ENCODE measurements at regions not wholly inside any gene's neighbourhood (a gene's known extent, or its start where the extent isn't known, plus 50 kb on each side); places are given as distances from the start of the nearest gene placed in this dataset.

GRCh38 chr7:67738145-67738544 is 741.5 kb downstream of the TYW1 start:
- DNase-seq (no peak), ATAC-seq (no peak)
- no peaks in the 10 kb centered on the region for H3K27me3 ChIP-seq (ENCODE audit: low read depth)
- TF ChIP-seq, protein P1, sequence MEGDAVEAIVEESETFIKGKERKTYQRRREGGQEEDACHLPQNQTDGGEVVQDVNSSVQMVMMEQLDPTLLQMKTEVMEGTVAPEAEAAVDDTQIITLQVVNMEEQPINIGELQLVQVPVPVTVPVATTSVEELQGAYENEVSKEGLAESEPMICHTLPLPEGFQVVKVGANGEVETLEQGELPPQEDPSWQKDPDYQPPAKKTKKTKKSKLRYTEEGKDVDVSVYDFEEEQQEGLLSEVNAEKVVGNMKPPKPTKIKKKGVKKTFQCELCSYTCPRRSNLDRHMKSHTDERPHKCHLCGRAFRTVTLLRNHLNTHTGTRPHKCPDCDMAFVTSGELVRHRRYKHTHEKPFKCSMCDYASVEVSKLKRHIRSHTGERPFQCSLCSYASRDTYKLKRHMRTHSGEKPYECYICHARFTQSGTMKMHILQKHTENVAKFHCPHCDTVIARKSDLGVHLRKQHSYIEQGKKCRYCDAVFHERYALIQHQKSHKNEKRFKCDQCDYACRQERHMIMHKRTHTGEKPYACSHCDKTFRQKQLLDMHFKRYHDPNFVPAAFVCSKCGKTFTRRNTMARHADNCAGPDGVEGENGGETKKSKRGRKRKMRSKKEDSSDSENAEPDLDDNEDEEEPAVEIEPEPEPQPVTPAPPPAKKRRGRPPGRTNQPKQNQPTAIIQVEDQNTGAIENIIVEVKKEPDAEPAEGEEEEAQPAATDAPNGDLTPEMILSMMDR (IDR thresholded peaks at IDR 0.05), result no peak
- H3K4me3 ChIP-seq, result no peak overlapping the region
- no peaks in the 10 kb centered on the region for H3K36me3 ChIP-seq
- intact Hi-C loops (cut with DNase I), result no loop called here
- no peaks in the 10 kb centered on the region for H3K4me1 ChIP-seq
- H3K9me3 ChIP-seq, result no peaks in the 10 kb centered on the region
- no peak overlapping the region for H3K27ac ChIP-seq

- DNase-seq, result no peak
- H3K27me3 ChIP-seq (ENCODE audit: low read depth), result no peaks in the 10 kb centered on the region
- TF ChIP-seq, protein P1 (IDR thresholded peaks at IDR 0.05), result no peak
- no peaks in the 10 kb centered on the region for H3K36me3 ChIP-seq
- intact Hi-C loops (cut with DNase I), result no loop called here
- no peak overlapping the region for H3K27ac ChIP-seq
- no peak overlapping the region for H3K4me3 ChIP-seq
- ATAC-seq, result peak; percentile 72 to 75
- H3K9me3 ChIP-seq, result no peaks in the 10 kb centered on the region
- no peaks in the 10 kb centered on the region for H3K4me1 ChIP-seq
Measured at GRCh38 chr7:67738958-67739357, 742.3 kb downstream of the TYW1 start.

GRCh38 chr7:67743501-67743900 is 746.9 kb downstream of the TYW1 start:
- TF ChIP-seq, protein P1 (IDR thresholded peaks at IDR 0.05), result no peak
- H3K36me3 ChIP-seq, result no peaks in the 10 kb centered on the region
- ATAC-seq (no peak), DNase-seq (no peak)
- H3K27ac ChIP-seq, result no peak overlapping the region
- H3K9me3 ChIP-seq, result no peaks in the 10 kb centered on the region
- no peaks in the 10 kb centered on the region for H3K27me3 ChIP-seq (ENCODE audit: low read depth)
- no peaks in the 10 kb centered on the region for H3K4me1 ChIP-seq
- intact Hi-C loops (cut with DNase I), result no loop called here
- H3K4me3 ChIP-seq, result no peak overlapping the region

GRCh38 chr7:67752227-67752626 is 755.6 kb downstream of the TYW1 start:
- Histone ChIP-seq H3K4me3 (no peak overlapping the region), H3K27me3 (ENCODE audit: low read depth) (no peaks in the 10 kb centered on the region), H3K27ac (no peak overlapping the region), H3K4me1 (no peaks in the 10 kb centered on the region), H3K36me3 (no peaks in the 10 kb centered on the region), H3K9me3 (no peaks in the 10 kb centered on the region)
- no peak for DNase-seq
- no peak for ATAC-seq
- TF ChIP-seq, protein P1 (IDR thresholded peaks at IDR 0.05), result no peak
- intact Hi-C loops (cut with DNase I), result no loop called here

DNA sequence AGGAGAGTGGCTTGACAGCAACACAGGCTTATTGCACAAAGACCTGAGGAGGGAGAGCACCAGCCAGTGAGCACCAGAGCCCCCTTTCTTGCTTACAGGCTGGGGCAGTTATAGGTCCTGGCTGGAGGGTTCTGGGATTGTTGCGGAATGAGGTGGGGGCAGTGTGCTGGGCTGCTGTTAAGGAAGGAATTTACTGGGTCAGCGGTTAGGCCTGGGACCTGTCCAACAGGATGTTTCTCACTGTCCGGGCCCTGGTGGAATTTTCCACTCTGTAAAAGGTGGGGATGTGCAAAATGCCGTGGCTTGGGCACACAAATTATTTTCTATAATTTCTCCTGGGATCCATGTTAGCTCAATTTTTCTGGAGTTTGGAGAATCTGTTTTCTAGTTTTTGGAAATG is 757.3 kb downstream of the TYW1 start:
- H3K9me3 ChIP-seq, result no peaks in the 10 kb centered on the region
- no peaks in the 10 kb centered on the region for H3K36me3 ChIP-seq
- intact Hi-C loops (cut with DNase I), result no loop called here
- no peak for DNase-seq
- TF ChIP-seq, protein P1 (IDR thresholded peaks at IDR 0.05), result no peak
- no peak for ATAC-seq
- no peak overlapping the region for H3K27ac ChIP-seq
- H3K4me1 ChIP-seq, result no peaks in the 10 kb centered on the region
- no peaks in the 10 kb centered on the region for H3K27me3 ChIP-seq (ENCODE audit: low read depth)
- H3K4me3 ChIP-seq, result no peak overlapping the region

GRCh38 chr7:67754651-67755050 is 758.0 kb downstream of the TYW1 start:
- Histone ChIP-seq H3K36me3 (no peaks in the 10 kb centered on the region), H3K27ac (no peak overlapping the region), H3K9me3 (no peaks in the 10 kb centered on the region), H3K27me3 (ENCODE audit: low read depth) (no peaks in the 10 kb centered on the region), H3K4me1 (no peaks in the 10 kb centered on the region), H3K4me3 (no peak overlapping the region)
- intact Hi-C loops (cut with DNase I), result no loop called here
- TF ChIP-seq, protein P1 (IDR thresholded peaks at IDR 0.05), result no peak
- DNase-seq, result no peak
- no peak for ATAC-seq

All from lower lobe of right lung (tissue), 2 donors.